HL-60 (cell line): ENCODE measurements at regions not wholly inside any gene's neighbourhood (a gene's known extent, or its start where the extent isn't known, plus 50 kb on each side); places are given as distances from the start of the nearest gene placed in this dataset.

Source experiments
- DNase-seq, 2 experiments: peaks; one replicate each; pipeline ENCODE4 v3.0.0-alpha.2; 2010 to 2020; ENCODE audit warnings: low read depth in 1 of 2, low spot score in 1 of 2
- H3K27ac ChIP-seq: fragments of 250-450 bp; sonication (Bioruptor Pico); replicated peaks from 2 replicates; pipeline ENCODE4 v1.5.1; 2020; ENCODE audit warnings: mild to moderate bottlenecking, moderate library complexity
- H3K27me3 ChIP-seq: fragments of 250-450 bp; sonication (Bioruptor Pico); 2 replicates; pipeline ENCODE4 v1.5.1; 2021; ENCODE audit warnings: mild to moderate bottlenecking, moderate library complexity; ENCODE audit not compliant: insufficient read depth, poor library complexity, severe bottlenecking
- H3K4me3 ChIP-seq: replicated peaks from 2 replicates; pipeline ENCODE4 v1.5.1; 2011; ENCODE audit warnings: mild to moderate bottlenecking, control low read depth, low read length; ENCODE audit not compliant: insufficient read depth
- GABPA ChIP-seq: IDR thresholded peaks from 2 replicates; pipeline ENCODE4 v1.6.1; 2012; ENCODE audit warnings: low read depth
- POLR2AphosphoS5 ChIP-seq: IDR thresholded peaks from 2 replicates; pipeline ENCODE4 v1.6.1; 2012; ENCODE audit warnings: low read depth
- SPI1 ChIP-seq: IDR thresholded peaks from 2 replicates; pipeline ENCODE4 v1.6.1; 2012; ENCODE audit warnings: low read depth, mild to moderate bottlenecking, borderline replicate concordance
- TF ChIP-seq, protein P1 (sequence below): IDR thresholded peaks from 2 replicates; pipeline ENCODE4 v1.6.1; 2012; ENCODE audit warnings: low read depth; ENCODE audit not compliant: insufficient replicate concordance
- TF ChIP-seq, protein P2 (sequence below): IDR thresholded peaks from one replicate; pipeline ENCODE4 v1.5.1; 2011; ENCODE audit warnings: low read length, control low read depth, inconsistent platforms; ENCODE audit not compliant: insufficient read depth

DNA sequence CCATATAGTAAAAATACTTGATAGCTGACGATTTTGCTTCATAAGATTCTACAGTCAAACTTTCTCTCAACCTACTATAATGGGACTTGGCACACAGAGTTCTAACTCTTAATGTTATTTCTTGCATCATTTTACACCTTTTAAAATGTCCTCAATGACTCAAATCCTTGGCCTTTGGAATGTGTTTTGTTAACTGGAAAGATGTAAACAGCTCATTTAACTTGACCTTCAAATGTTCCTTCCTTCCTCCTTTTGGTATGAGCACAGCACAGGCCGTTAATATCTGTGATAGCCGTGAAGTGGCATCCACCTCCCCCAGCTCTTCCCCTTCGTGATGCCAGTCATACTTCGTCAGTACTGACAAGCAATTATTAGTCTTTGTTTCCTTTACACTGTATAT is 972.0 kb upstream of the CITED2 start:
- Histone ChIP-seq H3K27me3 (no peaks in the 10 kb centered on the region), H3K27ac (no peak overlapping the region), H3K4me3 (no peak overlapping the region)
- no peak for DNase-seq
- TF ChIP-seq SPI1 (no peak), POLR2AphosphoS5 (no peak), GABPA (no peak)
- TF ChIP-seq, protein P1, sequence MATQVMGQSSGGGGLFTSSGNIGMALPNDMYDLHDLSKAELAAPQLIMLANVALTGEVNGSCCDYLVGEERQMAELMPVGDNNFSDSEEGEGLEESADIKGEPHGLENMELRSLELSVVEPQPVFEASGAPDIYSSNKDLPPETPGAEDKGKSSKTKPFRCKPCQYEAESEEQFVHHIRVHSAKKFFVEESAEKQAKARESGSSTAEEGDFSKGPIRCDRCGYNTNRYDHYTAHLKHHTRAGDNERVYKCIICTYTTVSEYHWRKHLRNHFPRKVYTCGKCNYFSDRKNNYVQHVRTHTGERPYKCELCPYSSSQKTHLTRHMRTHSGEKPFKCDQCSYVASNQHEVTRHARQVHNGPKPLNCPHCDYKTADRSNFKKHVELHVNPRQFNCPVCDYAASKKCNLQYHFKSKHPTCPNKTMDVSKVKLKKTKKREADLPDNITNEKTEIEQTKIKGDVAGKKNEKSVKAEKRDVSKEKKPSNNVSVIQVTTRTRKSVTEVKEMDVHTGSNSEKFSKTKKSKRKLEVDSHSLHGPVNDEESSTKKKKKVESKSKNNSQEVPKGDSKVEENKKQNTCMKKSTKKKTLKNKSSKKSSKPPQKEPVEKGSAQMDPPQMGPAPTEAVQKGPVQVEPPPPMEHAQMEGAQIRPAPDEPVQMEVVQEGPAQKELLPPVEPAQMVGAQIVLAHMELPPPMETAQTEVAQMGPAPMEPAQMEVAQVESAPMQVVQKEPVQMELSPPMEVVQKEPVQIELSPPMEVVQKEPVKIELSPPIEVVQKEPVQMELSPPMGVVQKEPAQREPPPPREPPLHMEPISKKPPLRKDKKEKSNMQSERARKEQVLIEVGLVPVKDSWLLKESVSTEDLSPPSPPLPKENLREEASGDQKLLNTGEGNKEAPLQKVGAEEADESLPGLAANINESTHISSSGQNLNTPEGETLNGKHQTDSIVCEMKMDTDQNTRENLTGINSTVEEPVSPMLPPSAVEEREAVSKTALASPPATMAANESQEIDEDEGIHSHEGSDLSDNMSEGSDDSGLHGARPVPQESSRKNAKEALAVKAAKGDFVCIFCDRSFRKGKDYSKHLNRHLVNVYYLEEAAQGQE, result no peak

DNA sequence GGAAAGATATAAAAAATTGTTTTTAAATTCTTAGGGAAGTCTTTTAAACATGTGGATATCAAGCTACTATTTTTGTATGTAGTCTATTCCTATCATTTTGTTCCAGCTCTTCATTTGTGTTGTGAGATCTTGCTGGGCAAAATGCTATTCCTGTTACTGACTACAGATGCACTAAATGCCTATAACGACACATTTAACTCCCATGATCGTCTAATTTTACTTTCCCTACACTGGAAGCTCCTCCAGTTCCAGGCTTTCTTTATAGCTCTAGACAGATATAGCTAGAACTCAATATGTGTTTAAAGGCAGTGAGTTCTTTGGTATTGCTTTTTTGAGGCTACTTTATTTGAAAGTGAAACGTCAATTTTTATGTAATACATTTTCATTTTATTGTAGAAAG is 971.5 kb upstream of the CITED2 start:
- Histone ChIP-seq H3K27ac (no peak overlapping the region), H3K4me3 (no peak overlapping the region), H3K27me3 (no peaks in the 10 kb centered on the region)
- no peak for DNase-seq
- TF ChIP-seq, protein P2, sequence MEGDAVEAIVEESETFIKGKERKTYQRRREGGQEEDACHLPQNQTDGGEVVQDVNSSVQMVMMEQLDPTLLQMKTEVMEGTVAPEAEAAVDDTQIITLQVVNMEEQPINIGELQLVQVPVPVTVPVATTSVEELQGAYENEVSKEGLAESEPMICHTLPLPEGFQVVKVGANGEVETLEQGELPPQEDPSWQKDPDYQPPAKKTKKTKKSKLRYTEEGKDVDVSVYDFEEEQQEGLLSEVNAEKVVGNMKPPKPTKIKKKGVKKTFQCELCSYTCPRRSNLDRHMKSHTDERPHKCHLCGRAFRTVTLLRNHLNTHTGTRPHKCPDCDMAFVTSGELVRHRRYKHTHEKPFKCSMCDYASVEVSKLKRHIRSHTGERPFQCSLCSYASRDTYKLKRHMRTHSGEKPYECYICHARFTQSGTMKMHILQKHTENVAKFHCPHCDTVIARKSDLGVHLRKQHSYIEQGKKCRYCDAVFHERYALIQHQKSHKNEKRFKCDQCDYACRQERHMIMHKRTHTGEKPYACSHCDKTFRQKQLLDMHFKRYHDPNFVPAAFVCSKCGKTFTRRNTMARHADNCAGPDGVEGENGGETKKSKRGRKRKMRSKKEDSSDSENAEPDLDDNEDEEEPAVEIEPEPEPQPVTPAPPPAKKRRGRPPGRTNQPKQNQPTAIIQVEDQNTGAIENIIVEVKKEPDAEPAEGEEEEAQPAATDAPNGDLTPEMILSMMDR, result no peak
- TF ChIP-seq GABPA (no peak), POLR2AphosphoS5 (no peak), SPI1 (no peak)
- TF ChIP-seq, protein P1, result no peak

GRCh38 chr6:140344142-140344913 is 969.9 kb upstream of the CITED2 start:
- no peak for DNase-seq
- Histone ChIP-seq H3K27me3 (no peaks in the 10 kb centered on the region), H3K4me3 (no peak overlapping the region), H3K27ac (no peak overlapping the region)
- TF ChIP-seq SPI1, result no peak

DNA sequence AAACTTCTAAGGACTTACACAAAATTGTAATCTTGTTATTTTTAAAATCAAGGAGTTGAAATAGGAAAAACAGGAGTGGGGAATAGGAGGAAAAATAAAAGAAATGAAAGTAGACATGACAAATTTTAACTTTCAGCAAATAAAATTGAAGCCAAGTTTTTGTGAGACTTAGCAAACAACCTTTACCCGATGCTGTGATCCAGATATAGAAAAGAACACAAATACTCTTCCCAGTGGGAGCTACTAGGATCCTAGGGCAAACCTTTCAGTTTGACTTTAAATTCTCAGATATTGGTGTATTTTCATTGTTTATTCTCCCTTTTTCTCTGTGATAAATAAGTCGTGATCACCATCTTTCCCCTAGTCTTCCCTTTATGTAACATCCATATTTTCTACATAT is 968.7 kb upstream of the CITED2 start:
- TF ChIP-seq GABPA (no peak), SPI1 (no peak), POLR2AphosphoS5 (no peak)
- TF ChIP-seq, protein P1, result no peak
- TF ChIP-seq, protein P2, result no peak
- no peaks in the 10 kb centered on the region for H3K27me3 ChIP-seq
- H3K4me3 ChIP-seq, result no peak overlapping the region
- DNase-seq, result no peak
- H3K27ac ChIP-seq, result no peak overlapping the region
